HG03457 (cell line): ENCODE measurements at regions not wholly inside any gene's neighbourhood (a gene's known extent, or its start where the extent isn't known, plus 50 kb on each side); places are given as distances from the start of the nearest gene placed in this dataset.

Experiments used
- ATAC-seq: cut with Tn5 transposase; IDR thresholded peaks from one replicate; pipeline ENCODE4 v1.9.1; 2021; ENCODE audit warnings: moderate number of reproducible peaks; ENCODE audit not compliant: unreplicated experiment

- no peak for ATAC-seq
Observed at GRCh38 chr15:81497238-81497637, 123.2 kb upstream of the TMC3 start.

DNA sequence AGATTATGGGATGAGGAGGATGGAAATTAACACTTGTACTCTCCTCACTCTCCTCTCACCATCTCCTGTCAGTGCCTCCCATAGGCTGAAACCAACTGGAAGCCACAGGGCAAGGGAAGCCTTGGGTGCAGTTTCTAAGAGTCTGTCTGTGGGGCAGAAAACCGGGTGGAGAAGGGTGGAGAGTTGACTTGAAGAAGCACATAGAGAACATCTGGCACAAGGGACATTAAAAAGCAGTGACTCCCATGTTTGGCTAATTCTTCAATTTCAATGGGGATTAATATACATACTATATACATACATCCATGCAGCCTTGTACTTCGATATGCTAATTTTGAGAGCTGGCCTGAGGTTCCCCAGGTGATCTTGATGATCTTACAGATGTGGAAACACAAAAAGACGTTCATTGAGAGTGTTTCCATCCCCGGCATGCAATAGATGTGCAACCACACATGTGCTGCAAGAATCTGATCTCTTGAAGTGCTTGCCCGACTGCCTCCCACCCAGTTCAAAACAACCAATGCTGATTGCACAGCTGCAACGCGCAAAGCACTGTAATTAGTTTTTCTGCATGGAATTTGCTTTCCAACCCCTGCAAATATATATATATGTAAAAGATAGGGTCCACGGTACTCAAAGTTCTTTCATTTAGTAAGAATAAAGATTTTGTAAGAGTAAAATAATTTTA lies 121.9 kb upstream of the TMC3 start:
- ATAC-seq: no peak

GRCh38 chr15:81492969-81493645 lies 119.1 kb upstream of the TMC3 start:
- no peak for ATAC-seq

- no peak for ATAC-seq
Observed at GRCh38 chr15:81492331-81492968, 118.4 kb upstream of the TMC3 start.

DNA sequence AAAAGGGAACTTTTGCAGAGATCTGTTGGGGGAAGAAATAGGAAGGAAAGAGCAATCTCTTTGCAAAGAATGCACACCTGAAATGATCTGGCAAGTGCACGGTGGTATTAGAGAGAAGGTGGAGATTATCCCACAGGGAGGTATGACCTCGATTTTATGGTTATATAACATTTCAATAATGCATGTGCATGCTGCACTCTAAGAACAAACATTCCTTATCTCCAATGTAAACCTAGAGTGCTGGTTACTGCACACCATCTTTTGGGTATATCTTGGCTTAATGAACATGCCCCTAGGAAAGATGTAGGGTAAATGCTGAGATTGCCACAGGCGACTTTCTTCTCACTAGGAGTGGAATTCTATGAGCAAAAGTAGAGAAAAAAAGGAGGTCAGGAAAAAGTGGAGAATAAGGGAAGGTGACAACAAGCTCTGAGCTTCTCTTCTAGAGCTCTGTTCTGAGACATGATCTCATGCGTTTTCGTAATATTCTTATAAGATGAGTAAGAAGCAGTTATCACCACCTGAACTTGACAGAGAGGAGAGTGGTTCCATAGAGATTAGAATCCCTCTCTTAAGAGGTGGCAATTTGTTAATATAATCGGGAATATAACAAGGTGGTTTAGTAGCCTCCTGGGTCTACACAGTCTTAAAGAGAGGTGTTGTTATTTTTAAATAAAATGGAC lies 117.5 kb upstream of the TMC3 start:
- no peak for ATAC-seq

DNA sequence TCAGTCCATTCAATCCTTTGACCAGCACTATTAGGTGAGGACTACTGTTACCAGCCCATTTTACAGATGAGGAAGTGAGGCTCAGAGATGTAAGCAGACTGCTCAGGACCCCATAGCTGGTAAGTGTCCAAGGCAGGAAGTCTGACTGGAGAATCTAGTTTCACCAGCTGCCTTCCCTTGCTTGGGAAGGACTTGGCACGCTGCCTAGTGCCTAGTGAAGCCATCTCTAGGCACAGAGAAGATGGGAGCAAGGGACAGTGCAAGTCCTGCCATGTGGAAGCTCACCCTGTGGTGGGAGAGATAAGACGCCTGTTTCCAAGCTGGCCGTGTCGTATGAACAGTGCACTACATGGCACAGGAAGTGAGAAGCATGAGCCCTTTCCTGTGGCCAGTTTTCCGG lies 111.8 kb upstream of the TMC3 start:
- ATAC-seq: no peak

- ATAC-seq: no peak
Observed at GRCh38 chr15:81484086-81484955, 110.3 kb upstream of the TMC3 start.

- ATAC-seq: no peak
Observed at GRCh38 chr15:81483496-81483895, 109.5 kb upstream of the TMC3 start.

GRCh38 chr15:81481346-81481745 lies 107.3 kb upstream of the TMC3 start:
- no peak for ATAC-seq

DNA sequence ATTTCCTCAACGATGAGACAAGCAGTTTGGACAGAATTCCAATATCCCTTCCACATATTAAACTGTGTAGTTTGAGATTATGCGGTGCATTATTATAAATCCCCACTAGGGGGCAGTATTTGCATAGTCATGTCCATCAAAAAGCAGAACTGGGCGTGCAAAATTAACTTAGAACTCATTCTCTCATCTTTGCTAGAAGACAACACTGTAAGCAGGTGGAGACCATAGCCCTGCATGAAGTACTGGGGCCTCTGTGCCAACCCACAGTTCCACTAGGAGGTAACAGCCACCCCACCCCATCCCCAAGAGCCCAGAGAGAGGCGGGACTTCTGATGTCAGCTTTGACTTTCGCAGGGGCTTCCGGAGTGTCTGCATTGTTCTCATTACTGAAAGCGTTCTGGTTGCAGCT lies 106.6 kb upstream of the TMC3 start:
- ATAC-seq: no peak

DNA sequence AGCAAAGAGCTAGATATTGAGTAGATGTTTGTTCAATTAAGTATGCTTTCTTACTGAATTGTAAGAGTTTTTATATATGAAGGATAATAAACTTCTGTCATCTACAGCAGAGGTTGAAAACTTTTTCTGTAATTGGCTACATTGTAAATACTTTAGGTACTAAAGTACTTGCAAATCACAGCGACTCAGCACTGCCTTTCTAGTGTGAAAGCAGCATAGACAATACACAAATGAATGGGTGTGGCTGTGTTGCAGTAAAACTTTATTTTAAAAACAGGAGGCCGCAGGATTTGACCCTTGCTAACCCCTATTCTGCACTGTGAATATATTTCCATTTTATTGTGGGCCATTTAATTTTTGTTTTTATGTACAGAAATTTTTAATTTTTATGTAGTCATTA lies 104.3 kb upstream of the TMC3 start:
- ATAC-seq: no peak

GRCh38 chr15:81475926-81476325 lies 101.9 kb upstream of the TMC3 start:
- no peak for ATAC-seq

- no peak for ATAC-seq
Observed at GRCh38 chr15:81475471-81475870, 101.5 kb upstream of the TMC3 start.

DNA sequence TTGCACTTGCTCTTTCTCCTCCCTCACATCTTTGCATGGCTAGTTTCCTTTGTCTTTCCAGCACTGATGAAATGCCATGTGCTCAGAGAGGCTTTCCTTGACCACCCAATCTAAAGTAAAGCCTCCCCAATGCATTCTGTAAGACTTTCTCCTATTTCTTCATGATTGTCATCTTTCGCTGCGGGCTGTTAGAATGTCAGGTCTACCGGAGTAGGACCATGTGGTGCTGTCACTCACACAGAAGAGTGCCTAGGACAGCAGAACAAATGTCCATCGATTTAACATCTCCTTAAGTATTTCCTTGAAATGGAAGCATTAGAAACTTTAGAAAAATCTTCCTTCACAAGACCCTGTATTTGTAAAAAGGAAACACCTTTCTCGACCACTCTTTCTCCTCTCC lies 99.9 kb upstream of the TMC3 start:
- no peak for ATAC-seq

DNA sequence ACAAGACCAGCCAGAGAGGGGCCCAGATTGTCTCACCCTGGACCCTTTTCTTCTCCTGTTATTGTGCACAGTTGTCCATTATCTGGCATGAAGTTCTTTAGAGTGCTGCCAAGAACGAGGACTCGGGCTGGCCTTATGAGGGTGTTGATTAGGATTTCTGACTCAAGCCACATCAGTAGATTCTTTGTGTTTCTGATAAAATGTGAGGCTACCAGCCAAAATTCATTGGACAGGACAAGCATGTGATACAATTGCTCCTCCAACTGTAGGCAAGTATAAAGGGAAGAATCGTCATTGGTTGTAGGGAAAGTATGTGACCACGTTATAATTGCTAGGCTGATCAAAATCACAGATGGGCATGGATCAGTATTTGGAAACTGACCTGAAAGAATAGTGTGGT lies 99.2 kb upstream of the TMC3 start:
- no peak for ATAC-seq

DNA sequence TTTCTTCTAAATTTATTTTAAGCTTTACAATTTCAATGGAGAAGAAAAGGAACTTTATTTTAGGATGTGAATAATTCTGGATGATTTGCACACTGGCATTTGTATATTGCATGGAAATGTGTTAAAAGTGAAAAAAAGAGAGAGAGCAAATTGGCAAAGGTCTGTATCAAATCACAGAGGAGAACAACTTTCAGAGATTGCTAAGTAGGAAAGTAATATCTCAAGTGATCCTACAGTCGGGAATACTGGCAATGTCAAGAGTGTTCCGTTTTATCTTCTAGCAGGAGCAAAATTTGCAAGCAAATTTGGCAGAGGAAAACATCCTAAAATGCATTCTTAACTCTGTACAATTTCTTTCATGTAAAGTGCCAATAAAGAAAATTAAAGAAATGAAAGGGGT lies 97.1 kb upstream of the TMC3 start:
- ATAC-seq: no peak

DNA sequence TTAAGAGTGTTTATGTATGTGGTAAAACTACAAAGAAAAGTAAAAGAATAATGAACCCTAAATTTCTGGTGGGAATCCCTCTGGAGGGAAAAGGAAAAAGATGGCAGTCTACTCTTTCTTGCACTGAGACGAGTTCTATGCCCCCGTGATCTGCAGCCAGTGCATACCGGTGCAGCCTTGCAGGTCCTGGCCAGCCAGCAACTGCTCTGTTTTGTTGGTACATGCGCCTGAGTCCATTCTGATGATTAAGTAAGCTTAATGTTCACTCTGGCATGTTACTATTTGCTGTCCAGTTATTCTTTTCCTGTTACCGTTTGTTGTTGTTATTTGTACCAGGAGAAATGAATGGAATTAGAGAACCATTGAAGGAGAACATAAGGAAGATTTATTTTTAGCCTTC lies 95.1 kb upstream of the TMC3 start:
- no peak for ATAC-seq

- ATAC-seq: no peak
Observed at GRCh38 chr15:81466741-81467140, 92.7 kb upstream of the TMC3 start.

DNA sequence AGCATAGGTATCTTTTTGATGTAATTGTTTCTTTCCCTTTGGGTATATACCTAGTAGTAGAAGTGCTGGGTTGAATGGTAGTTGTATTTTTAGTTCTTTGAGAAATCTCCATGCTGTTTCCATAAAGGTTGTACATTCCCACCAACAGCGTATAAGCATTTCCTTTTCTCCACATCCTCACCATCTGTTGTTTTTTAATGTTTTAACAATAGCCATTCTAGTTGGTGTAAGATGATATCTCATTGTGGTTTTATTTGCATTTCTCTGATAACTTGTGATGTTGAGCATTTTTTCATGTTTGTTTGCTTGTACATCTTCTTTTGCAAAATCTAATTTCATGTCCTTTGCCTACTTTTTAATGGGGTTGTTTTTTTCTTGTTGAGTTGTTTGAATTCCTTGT lies 80.0 kb upstream of the TMC3 start:
- ATAC-seq: no peak

DNA sequence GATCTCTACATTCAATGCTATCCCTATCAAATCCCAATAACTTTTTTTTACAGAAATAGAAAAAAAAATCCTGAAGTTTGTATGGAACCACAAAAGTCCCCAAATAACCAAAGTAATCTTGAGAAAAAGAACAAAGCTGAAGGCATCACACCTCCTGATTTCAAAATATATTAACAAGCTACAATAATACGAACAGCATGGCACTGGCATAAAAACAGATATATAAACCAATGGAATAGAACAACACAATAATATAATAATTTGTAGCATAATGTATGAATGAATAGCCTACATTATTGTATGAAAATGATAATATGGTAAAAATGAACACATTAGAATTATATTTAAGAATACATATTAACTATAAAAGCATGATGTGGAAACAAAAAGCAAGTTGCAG lies 76.7 kb upstream of the TMC3 start:
- ATAC-seq: no peak
